ENCODE measurements at regions not wholly inside any gene's neighbourhood (a gene's known extent, or its start where the extent isn't known, plus 50 kb on each side); places are given as distances from the start of the nearest gene placed in this dataset.

- Mint-ChIP-seq H3K4me1 (no peaks in the 10 kb centered on the region), H3K27me3 (peaks cover 10% of the 10 kb centered on the region), H3K27ac (no peak overlapping the region), H3K9me3 (ENCODE audit: insufficient read depth) (no peaks in the 10 kb centered on the region), H3K4me3 (no peak overlapping the region)
- no peak for ATAC-seq (ENCODE audit: low read depth)
- Histone ChIP-seq H2AFZ (ENCODE audit: insufficient read depth, low read depth, low read length, poor library complexity, severe bottlenecking) (no peak overlapping the region), H3K27me3 (replicated peaks in 1 of 4; ENCODE audit: control extremely low read depth in 1 of 4, control insufficient read depth in 3 of 4, insufficient read depth in 4 of 4, low read length in 3 of 4) (no peaks in the 10 kb centered on the region), H3K9me3 (ENCODE audit: control extremely low read depth in 1 of 3, control insufficient read depth in 2 of 3, insufficient read depth in 1 of 3, low read length in 2 of 3) (no peaks in the 10 kb centered on the region), H3K27ac (ENCODE audit: low read length in 2 of 2) (no peak overlapping the region), H4K20me1 (ENCODE audit: control insufficient read depth, insufficient read depth, low read length, poor library complexity, severe bottlenecking) (no peaks in the 10 kb centered on the region), H3K4me1 (ENCODE audit: control insufficient read depth in 2 of 2, insufficient read depth in 2 of 2, low read length in 2 of 2) (no peaks in the 10 kb centered on the region), H3K4me3 (ENCODE audit: control extremely low read depth in 1 of 5, extremely low read depth in 1 of 5, insufficient read depth in 1 of 5, low read depth in 2 of 5, low read length in 4 of 5) (no peak overlapping the region), H3K36me3 (replicated peaks in 1 of 2; ENCODE audit: control extremely low read depth in 1 of 2, control insufficient read depth in 1 of 2, extremely low read depth in 1 of 2, insufficient read depth in 2 of 2, low read length in 1 of 2) (no peaks in the 10 kb centered on the region), H3K9ac (ENCODE audit: low read length) (no peak overlapping the region), H3K4me2 (replicated peaks; ENCODE audit: low read depth, low read length, poor library complexity, severe bottlenecking) (no peak overlapping the region), H3K79me2 (ENCODE audit: control insufficient read depth, insufficient read depth, low read length) (no peaks in the 10 kb centered on the region)
- intact Hi-C loops (cut with micrococcal nuclease), result no loop called here
- ChIA-PET POLR2A (no interaction called here), CTCF (no interaction called here)
- WGBS (ENCODE audit: insufficient coverage), result 100% methylated on average over 1 of the region's 2 CpGs
- DNase-seq, result no peak
- TF ChIP-seq EZH2 (IDR thresholded peaks at IDR 0.05; ENCODE audit: borderline replicate concordance, insufficient read depth, low read depth, low read length, poor library complexity, severe bottlenecking) (no peak), CTCF (IDR thresholded peaks at IDR 0.05) (no peak)
Measured at GRCh38 chr2:17326717-17327116, 191.5 kb downstream of the RAD51AP2 start.

GRCh38 chr2:17323697-17324096 lies 194.5 kb downstream of the RAD51AP2 start:
- Histone ChIP-seq H3K4me3 (ENCODE audit: control extremely low read depth in 1 of 5, extremely low read depth in 1 of 5, insufficient read depth in 1 of 5, low read depth in 2 of 5, low read length in 4 of 5) (no peak overlapping the region), H3K9me3 (ENCODE audit: control extremely low read depth in 1 of 3, control insufficient read depth in 2 of 3, insufficient read depth in 1 of 3, low read length in 2 of 3) (no peaks in the 10 kb centered on the region), H4K20me1 (ENCODE audit: control insufficient read depth, insufficient read depth, low read length, poor library complexity, severe bottlenecking) (no peaks in the 10 kb centered on the region), H3K27ac (ENCODE audit: low read length in 2 of 2) (no peak overlapping the region), H3K79me2 (ENCODE audit: control insufficient read depth, insufficient read depth, low read length) (no peaks in the 10 kb centered on the region), H3K4me1 (ENCODE audit: control insufficient read depth in 2 of 2, insufficient read depth in 2 of 2, low read length in 2 of 2) (no peaks in the 10 kb centered on the region), H3K36me3 (replicated peaks in 1 of 2; ENCODE audit: control extremely low read depth in 1 of 2, control insufficient read depth in 1 of 2, extremely low read depth in 1 of 2, insufficient read depth in 2 of 2, low read length in 1 of 2) (no peaks in the 10 kb centered on the region), H3K9ac (ENCODE audit: low read length) (no peak overlapping the region), H3K27me3 (replicated peaks in 1 of 4; ENCODE audit: control extremely low read depth in 1 of 4, control insufficient read depth in 3 of 4, insufficient read depth in 4 of 4, low read length in 3 of 4) (no peaks in the 10 kb centered on the region), H2AFZ (ENCODE audit: insufficient read depth, low read depth, low read length, poor library complexity, severe bottlenecking) (no peak overlapping the region), H3K4me2 (replicated peaks; ENCODE audit: low read depth, low read length, poor library complexity, severe bottlenecking) (no peak overlapping the region)
- Mint-ChIP-seq H3K4me3 (no peak overlapping the region), H3K4me1 (no peaks in the 10 kb centered on the region), H3K27ac (no peak overlapping the region), H3K9me3 (ENCODE audit: insufficient read depth) (no peaks in the 10 kb centered on the region), H3K27me3 (peaks cover 10% of the 10 kb centered on the region)
- no peak for ATAC-seq (ENCODE audit: low read depth)
- CTCF ChIA-PET, result no interaction called here
- no peak for TF ChIP-seq EZH2 (IDR thresholded peaks at IDR 0.05; ENCODE audit: borderline replicate concordance, insufficient read depth, low read depth, low read length, poor library complexity, severe bottlenecking)
- intact Hi-C loops (cut with micrococcal nuclease), result no loop called here
- WGBS (ENCODE audit: insufficient coverage), result 100% methylated on average over 3 of the region's 5 CpGs
- POLR2A ChIA-PET, result no interaction called here
- DNase-seq, result no peak
